Stimulated activated CD8-positive, alpha-beta memory T cell treated with anti-CD3 and anti-CD28 coated beads, Interleukin-7, amount 100 ng/mL, for 24 hours (primary cell): ENCODE measurements at regions not wholly inside any gene's neighbourhood (a gene's known extent, or its start where the extent isn't known, plus 50 kb on each side); places are given as distances from the start of the nearest gene placed in this dataset.
"Not testable (repeated sequence)": the region's sequence is repeated elsewhere in the genome, so short reads cannot be mapped to it uniquely, and the experiment has no call there.

Experiments used
- DNase-seq: peaks from one replicate; pipeline ENCODE4 v3.0.0-alpha.2; 2020; ENCODE audit warnings: low read depth

DNA sequence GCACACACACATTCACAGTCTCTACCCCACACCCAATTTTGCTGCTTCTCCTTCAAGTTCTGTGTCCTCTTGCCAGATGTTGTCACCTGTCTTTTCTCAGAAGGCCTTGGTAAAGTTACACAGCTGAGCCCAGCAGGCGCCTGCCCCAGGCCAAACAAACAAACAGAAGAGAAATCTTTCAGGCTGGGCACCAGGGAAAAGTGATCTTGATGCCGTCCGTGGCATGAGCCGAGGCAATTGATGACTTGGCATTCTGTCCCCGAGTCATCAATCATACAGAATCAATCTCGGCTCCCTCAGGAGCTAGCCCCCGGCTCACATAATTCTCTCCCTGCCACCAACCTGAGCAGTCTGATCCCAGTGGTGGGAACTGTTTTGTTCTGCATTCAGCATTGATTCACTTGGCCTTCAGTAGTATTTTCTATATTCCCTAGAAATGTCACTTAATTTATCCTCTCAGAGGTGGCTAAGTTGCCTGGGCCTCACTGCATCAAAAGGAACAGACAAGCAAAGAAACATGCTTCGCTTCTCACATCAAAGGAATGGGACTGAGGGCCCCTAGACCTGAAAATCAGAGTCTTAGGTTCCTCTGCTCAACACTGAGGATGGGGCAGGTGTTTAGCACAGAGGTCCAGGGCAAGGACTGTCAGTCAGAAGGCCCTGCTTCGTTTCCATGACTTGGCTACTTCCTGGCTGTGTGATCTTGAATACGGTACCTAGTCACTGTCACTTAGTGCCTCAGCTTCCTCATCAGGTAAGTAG lies 278.8 kb upstream of the CELF4 start:
- no peak for DNase-seq

DNA sequence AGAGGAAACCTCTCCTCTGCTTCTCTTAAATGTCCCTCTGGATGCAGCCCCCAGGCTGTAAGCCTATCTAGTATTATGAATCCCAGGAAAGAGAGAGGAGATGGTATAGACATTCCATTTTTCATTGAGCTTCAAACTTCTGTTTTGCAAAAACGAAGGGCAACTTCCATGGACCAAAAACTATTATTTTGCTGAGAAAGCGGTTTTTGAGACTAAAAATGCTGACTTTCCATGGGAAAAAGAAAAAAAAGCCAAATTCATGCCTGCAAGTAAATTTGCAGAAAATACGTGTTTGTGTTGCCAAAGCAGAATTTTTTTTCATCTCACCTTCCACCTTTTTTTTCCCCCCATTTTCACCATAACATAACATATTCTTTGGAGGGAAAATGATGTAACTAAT lies 272.5 kb upstream of the CELF4 start:
- DNase-seq = no peak

DNA sequence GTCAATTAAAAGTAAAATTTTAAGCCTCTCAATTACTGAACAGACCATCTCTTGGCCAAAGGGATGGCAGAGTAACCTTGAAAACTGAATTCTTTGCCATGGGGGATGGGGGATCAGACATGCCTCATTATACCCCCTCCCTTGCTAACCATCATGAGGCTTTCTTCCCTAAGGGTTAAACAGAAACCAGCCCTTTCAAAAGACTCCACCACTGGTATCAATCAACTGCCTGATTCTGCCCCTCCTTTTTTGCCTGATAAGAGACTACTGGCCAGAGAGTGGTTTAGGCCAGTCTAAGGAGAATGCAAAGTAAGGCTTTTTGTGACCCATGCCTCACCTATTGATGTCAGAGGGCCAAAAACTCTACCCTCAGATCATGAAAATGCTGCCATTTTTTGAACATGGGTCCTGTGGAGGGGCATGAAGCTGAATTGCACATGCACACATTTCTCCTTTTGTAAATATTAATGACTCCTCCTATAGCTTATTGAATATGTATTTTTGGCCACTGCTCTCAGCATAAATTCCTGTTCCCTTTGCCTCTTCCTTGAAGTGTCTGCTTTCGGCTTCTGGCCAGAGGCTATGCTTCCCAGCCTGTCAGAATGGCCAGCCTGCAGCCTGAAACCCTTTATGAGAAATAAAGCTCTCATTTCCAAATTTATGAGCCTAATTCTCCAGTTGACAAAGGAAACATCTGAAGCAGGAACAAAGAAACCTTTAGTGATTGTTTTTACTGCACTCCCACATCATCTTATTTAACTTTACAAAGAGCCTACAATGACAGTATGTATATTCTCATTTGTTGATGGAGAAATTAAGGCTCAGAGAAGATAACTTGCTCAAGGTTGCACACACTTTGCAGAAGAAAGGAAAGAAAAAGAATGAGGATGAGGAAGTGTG lies 270.7 kb upstream of the CELF4 start:
- no peak for DNase-seq

- not testable (repeated sequence) for DNase-seq
Measured at GRCh38 chr18:37832010-37832695, 266.6 kb upstream of the CELF4 start.

DNA sequence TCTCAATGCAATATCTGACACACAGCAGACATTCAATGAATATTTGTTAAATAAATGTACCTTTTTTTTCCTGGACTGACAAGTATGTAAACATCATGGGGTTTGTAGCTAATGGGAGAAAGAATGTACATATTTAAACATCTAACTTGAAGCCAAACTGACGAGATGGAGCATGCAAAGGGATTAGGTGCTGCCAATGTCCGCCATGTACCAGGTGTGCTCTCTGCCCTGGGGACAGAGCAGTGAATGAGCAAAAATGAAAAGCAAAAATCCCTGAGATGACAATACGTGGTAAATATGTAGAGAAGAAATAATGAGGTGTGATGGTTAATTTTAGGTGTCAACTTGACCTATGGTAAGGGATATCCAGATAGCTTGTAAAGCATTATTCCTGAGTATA lies 247.4 kb upstream of the CELF4 start:
- no peak for DNase-seq

DNA sequence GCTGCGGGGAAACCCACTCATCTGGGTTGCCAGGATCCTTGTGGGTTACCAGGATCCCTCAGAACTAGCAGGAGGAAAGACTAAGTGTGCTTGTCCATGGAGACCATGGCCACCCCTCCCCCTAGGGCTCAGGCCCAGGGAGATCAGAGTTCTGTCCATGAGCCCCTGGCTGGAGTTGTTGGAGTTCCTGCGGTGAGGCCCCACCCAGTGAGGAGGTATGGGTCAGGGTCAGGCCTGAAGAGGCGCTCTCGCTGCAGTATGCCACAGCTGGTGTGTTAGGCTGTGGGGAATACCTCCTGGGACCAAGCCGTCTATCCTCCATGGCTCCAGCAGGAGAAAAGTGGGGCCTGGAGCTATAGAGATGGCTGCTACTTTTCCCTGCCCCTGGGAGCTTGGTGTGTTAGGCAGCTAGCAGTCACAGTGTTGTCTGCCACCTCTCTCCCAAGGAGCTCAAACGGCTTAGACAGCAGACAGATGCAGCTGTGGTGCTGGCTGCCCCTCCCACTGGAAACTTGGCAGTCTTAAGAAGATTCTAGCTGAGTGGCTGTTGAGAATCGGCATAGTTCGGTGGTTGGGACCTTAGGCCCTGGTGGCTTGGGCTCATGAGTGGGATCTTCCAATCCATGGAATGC lies 240.3 kb upstream of the CELF4 start:
- no peak for DNase-seq

GRCh38 chr18:37796823-37797349 lies 231.3 kb upstream of the CELF4 start:
- no peak for DNase-seq

DNA sequence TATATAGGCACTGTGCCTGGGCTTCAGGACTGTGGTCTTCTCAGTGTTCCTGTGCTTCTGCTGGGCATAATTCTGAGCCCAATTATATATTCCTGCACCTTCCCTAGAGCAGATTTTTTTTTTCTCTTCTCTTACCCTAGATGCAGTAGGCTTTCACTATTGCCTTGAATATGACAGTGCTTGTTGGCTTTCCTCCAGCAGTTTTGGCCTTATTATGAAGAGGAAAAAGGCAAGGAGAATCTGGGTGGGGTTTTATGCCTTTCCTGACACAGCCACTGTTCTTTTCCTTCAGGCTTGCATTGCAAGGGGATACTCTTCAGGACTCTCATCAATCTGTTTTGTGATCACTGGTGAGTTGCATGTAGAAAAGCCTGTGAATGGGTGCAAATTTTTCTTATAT lies 221.9 kb upstream of the CELF4 start:
- DNase-seq = no peak

DNA sequence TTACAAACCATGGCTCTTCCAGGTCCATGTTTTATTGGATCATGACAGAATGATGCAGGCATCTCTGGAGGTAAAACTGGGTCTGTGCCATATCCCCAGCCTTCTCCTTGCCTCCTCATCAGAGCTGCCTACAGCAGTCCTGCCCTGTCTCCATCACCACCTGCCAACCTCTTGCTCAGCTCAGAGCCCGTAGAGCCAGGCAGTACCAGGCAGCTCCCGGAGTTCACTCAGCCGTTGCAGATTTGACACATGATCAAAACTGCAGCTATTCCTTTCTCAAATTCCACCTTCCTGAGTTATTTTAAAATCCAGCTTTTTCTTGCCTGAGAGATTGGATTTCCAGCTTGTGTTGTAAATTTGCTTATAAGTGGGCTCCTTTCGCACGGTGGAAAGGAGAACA lies 218.2 kb upstream of the CELF4 start:
- DNase-seq = no peak

DNA sequence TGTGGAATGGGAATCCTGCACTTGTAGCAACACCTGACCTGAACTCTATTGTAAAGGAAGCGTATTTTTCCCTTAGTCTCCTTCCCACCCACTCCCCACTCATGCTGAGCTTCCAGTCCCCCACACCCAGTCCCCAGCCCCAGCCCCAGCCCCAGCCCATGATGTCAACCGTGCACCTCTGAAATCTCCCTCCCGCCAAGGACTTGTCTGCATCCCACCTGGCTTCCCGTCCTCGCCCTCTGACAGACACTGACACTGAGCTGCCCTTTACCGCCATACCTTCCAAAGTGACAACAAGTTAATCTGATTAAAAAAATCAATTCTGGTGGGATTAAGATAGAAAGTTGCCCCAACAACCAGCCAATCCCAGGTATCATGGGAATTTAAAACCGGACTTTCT lies 213.6 kb upstream of the CELF4 start:
- no peak for DNase-seq

DNA sequence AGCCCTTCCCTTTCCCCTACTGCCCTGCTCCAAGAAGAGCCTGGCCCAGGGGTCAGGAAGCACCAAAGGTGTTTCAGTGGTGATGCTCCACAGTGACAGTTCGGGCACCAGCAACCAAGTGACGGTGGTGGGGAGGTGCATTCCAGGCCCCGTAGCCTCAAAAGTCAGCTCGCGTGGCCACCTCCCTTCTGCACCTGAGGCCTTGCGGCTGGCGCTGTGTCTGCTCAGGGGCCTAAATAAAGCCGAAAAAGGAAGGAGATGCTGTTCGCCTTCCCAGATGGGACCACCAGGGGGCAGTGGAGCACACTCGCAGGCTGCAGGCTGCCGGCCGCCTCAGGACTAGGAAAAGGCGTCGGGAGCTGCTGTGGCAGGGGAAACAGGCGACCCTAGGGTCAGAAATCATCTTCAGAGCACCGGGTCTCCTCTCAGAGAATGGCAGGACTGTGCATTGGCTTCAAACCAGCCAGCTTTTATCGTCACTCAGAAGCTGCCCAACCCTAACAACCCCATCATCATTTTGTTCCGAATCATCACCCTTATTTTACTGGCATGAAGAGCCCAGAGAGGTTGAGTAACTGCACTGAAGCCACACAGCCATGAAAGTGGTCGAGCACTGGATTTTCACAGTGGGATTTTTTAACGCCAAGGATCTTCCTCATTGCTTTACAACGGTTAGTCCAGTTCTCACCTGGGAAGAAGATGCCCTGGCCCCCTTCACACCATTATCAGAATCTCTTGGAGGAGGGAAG lies 213.0 kb upstream of the CELF4 start:
- no peak for DNase-seq

DNA sequence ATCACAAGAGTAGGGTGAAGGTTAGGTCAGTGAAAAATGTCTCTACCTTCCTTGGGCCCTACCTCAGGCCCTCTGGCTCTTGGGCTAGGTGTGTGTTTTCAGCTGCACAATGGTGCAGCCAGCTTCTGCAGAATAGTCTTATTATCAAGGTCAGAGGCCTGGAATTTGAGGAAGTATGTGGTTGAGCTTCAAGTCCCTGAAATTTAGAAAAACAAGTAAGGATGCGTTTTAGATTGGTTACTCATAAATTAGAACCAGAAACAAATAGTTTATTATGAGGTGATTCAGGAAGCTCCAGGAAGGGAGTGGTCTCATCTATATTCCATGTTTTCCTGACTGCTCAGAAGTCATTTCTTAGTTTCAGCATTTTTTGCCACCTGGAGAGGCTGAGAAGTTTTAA lies 204.2 kb upstream of the CELF4 start:
- no peak for DNase-seq

- no peak for DNase-seq
Measured at GRCh38 chr18:37764541-37765288, 199.1 kb upstream of the CELF4 start.

GRCh38 chr18:37762076-37762621 lies 196.6 kb upstream of the CELF4 start:
- no peak for DNase-seq

GRCh38 chr18:37754141-37754540 lies 188.5 kb upstream of the CELF4 start:
- no peak for DNase-seq

- no peak for DNase-seq
Measured at GRCh38 chr18:37742436-37742835, 176.8 kb upstream of the CELF4 start.

GRCh38 chr18:37741032-37741623 lies 175.5 kb upstream of the CELF4 start:
- DNase-seq = no peak

DNA sequence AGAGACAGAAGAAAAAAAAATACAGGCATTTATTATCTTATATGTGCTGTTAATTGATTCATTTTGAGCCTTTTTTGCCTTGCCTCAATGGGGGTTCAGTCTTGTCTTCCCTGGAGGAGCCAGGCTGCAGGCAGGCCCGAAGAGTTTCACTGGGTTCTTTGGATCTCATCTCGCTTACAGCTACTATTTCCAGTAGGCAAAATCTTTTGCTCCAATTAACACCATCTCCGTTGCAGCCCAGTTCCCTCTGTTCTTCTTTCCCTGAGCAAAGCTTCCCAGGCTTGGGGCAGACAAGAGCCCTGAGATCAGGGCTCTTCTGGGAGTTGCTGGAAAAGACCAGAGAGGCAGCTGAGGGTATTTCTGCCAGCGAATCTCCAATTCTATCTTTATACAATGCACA lies 168.8 kb upstream of the CELF4 start:
- no peak for DNase-seq

- DNase-seq = no peak
Measured at GRCh38 chr18:37729716-37730115, 164.1 kb upstream of the CELF4 start.

DNA sequence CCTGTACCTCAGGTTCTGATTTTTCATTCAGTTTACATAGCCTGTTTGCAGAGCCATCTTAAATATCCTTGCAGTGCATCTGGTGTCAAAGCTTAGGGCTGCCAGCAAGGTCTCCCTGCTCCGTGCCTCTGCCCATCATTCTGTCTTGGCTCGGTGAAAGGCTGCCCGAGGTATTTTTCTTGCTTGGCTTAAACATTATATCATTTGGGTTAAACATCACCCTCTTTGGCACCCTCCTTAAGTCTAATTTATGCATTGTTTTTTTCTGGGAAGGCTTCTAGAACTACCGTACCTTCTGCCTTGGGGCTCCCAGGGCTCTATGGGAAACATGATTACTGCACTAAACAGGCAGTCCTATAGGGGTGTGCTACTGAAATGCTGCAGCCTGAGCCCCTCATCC lies 158.6 kb upstream of the CELF4 start:
- DNase-seq = no peak
